Stimulated activated CD4-positive, alpha-beta T cell treated with anti-CD3 and anti-CD28 coated beads, TNF-alpha, amount 100 ng/mL, for 4 hours (primary cell): ENCODE measurements at regions not wholly inside any gene's neighbourhood (a gene's known extent, or its start where the extent isn't known, plus 50 kb on each side); places are given as distances from the start of the nearest gene placed in this dataset.

ENCODE experiments used
- DNase-seq, 3 experiments: peaks; one replicate each; pipeline ENCODE4 v3.0.0-alpha.2; 2020; ENCODE audit warnings: low read depth in 3 of 3

DNA sequence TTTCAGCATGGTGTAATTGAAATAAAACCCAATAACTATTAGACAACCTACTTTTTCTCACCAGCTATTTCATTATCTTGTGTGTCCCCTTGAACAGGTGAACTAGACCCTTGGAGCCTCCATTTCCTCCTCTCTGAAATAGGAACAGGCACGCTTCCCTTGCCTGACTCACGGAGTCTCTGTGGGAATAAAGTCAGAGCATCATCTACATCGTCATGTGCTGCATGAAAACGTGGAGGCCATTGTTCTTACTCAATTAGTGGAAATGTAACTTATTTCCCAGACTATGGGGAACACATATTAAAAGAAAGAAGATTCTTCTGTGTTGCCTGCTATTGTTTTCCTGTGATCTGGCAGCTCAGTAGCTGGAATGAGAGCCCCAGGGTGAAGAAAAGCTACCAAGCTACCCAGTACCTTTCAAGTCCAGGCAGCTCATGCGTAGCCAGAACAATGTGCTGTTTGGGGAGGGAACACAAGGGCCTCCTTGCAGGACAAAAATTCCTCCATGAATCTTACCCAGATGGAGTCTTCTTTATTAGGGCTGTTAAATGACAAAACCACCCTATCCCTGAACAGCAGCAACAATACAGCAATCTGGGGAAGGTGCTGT is 59.8 kb downstream of the SOX11 start:
- no peak for DNase-seq

DNA sequence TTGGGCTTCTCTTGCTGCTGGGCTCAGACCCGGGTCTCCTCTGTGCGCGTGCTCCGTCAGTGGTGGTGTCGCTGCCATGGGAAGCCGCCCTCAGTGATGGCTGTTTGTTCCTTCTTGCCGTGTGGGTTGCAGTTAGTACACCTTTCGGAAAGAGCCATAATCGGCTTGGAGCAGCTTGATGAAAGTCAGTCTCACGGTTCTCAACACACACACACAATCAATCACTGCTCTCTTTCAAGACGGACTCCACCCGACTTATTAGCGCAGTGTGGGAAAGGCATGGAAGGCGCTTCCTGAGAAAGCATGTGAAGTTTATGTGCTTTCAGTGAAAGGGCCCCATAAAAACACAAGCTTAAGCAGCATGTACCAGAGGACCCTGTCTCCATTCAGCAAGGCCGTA is 64.1 kb downstream of the SOX11 start:
- no peak for DNase-seq

DNA sequence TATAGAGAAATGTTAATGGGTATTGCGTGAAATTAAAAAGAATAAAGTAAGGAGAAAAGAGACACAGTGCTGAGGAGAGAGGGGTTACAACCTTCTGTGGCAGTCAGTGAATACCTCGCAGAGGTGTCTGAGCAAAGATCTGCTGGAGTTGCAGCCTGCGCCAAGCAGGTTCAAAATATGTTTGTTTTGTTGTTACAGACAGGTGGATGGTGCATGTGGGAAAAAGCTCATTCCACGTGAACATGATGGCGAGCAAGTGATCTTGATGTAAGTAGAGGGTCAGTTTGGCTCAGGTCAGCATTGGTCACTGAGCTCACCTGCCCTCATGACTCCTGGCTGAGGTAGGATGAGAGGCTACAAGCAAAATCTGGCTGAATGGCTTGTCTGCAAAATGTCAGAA is 66.2 kb downstream of the SOX11 start:
- DNase-seq: no peak

DNA sequence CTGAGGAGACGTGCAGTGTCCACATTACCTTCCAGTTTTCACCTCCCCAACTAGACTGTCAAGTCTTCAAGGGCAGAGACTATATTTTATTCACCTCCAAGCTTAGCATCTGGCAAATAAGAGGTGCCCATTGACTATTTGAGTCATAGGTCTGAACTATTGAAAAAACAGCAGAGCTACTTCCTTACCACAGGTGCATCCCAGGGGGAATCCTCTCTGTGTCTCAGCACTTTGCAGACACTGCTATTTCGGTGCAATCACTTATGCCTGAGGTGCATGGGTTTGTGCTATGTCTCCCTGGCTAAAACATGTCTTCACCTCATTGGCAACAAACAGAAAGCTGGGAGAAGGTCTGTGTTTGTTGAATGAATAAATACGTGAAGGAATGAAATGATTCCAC is 67.8 kb downstream of the SOX11 start:
- DNase-seq: no peak

DNA sequence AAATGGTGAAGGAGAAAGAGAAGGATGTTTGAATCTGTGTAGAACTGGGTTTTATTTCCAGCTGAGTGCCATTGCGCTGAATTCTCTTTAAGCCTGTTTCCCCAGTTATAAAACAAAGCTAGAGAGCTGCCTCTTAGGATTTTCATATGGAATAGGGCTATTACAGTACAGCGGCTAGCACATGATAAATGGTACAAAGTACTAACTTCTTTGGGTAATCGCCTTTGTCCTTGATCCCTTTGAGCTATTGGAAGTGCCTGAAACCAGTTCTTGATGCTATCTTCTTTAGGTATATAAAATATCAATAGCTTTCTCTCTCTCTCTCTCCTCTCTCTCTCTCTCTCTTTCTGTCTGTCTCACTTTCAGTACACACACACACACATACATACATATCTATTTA is 71.3 kb downstream of the SOX11 start:
- DNase-seq: no peak

DNA sequence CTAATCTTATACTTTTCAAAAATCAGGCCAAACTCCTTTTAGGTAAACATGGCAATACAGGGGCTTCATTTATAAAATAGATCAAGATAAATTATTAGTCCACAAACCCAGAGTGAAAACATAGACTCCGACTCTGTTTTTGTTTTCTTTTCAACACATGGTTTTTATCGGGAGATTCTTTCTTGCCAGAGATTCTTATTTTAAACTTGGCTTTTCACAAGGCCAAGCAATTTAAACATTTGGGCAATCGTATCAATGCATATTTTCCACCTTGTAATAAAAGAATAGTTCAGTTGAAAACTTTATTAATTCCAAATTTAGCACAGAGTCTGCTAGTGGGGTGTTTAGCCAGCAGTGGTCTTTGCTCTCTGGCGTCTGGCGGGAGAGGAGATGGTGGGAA is 71.9 kb downstream of the SOX11 start:
- DNase-seq: no peak

DNA sequence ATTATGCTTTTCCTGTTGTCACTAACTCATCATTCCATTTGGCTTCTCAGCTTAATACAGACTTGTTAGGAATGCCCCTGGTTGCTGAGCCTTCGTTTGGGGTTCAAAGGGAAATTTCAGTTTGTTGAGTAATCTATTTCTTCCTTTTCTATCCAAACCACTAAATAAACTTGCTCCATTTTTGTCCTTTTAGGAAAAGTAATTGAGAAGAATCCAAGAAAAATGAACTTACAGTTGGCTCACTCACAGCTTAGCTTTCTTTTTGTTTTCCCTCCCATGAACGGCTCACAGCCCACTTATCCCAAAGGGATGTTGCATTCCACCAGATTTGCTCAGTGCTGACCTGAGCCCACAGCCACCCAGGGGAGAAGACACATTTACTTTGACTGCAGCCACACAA is 73.9 kb downstream of the SOX11 start:
- no peak for DNase-seq

DNA sequence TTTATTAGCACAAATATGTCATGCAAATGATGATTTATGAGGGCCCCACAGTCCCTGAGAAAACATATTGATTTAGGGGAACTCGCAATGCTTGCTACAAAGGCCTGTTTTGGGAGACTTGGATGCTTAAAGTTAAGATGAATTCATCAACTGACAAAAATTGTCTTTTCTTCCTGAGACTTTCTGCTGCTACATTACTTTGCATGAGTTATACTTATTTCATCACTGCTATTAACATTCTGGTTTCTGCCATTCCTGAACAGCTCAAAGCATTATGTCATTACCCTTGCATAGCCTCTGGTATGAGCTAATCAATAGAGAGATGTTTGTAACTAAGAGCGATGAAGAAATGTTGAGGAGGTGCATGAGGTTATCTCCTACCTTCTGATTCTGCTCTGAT is 74.4 kb downstream of the SOX11 start:
- DNase-seq: no peak

DNA sequence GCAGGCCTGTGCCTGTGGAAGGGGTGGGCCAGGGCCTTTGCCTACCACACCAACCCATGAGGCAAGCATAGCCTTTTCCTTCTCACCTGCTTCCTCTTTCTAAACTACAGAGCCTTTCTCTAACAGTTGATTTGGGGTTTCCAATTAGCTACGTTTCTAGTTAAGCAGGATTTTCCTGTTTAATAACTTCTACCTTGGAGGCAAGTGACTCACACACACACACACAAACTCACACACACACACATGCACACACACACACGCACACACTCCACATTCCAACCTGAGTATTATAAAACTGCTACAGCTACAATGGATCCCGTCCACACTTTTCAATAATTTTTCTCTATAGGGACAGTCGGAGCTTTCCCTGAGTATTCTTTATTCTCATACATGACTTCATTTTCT is 84.9 kb downstream of the SOX11 start:
- DNase-seq: no peak

DNA sequence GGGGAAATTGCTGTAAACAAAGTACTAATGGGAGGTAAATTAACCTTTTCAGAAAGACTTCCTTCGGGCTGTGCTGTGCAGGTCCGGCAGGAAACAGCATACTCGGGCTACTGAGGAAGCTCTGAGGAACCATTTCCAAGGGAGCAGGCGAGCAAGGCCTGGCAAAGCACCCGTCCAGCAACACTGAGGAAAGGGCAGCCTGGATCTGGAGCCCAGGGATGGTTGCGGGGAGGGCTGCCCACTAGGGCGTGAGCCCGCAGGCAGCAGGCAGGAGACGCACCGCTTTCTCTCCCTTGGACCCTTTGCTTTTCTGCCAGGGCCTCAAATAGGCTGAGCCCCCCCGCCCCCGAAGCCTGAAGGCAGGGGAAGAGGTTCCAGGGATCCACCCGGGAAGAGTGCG is 89.5 kb downstream of the SOX11 start:
- DNase-seq: no peak

DNA sequence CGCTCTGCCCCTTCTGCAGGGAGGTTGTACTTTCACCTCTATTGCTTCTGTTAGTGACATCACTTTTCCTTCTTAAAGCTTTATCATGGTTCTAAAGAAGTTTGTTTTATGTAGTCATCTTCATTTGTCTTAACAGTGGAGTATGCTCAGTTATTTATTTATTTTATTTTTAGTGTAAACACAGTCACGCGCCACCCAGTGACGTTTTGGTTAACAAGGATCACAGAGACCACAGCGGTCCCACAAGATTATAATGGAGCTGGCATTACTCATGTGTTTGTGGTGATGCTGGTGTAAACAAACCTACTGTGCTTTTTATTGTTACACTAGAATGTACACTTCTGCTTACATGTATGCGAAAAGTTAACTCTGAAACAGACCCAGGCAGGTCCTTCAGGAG is 89.9 kb downstream of the SOX11 start:
- DNase-seq: no peak

DNA sequence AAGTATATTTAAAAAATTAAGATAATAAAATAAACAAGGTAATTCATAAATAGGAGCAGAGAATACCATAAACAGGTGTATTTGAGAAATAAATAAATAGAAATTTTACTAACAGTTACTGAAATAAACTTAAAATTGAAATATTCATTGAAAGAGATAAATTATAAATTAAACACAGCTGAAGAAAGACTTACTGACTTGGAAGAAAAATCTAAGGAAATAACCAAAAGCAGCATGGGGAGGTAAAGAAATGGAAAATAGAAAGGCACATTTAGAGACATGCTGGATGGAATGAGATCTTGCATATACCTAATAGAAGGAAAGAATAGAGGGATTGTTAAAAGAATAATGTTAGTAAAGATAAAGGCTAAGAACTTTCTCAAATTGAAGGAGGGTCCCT is 96.3 kb downstream of the SOX11 start:
- DNase-seq: no peak

DNA sequence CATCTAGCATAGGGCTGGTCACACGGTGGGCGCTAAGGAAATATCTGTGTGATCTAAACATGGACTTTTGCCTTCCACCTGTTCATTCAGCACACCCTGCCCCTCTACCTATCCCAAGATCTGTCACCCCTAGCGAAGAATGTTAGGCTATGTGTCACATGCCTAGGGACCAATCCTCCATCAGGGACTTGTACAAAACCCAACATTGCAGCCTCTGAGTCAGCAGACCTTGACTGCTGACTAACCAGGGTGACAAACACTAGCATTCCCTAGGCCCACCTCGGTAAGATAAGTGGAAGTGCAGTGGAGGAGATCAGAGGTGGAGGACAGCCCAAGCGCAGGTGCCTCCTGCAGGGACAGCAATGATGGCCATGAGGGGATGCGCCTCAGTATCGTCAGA is 99.2 kb downstream of the SOX11 start:
- DNase-seq: no peak

DNA sequence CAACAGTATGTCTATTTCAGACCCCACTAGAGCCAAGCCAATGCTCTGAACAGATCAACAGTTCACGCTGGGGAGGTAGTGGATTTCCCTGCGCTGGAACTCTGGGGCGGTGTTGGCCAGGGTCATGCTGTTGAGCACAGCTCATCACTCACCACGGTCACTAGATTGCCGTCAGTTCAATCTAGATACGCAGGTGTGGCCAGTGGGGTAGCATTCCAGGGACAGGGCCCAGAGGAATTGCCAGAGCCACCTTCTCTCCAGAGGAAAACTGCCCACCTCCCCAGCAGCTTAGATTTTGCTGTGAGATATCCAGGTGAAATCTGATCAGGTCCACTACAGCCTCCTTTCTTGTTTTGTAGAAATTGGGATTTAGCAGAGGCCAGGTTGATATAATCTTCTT is 101.8 kb downstream of the SOX11 start:
- DNase-seq: no peak

DNA sequence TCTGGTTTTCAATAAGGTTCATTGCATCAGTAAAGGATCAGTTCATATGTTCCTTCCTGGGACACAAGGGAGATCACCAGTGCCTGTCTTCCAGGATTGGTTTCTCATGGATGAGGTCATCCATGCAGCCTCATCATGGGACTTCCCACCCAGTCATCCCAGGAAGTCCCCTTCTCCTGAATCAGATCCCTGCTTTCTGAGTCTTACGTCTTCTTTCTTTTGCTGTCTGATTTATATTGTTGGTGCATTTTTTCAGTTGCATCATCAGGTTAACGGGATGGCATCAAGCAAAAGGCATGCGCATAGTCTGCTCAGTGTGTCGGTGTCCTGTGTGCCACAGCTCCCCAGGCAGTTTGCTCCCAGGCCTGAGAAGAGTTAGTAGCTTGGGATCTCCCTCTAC is 105.9 kb downstream of the SOX11 start:
- no peak for DNase-seq

DNA sequence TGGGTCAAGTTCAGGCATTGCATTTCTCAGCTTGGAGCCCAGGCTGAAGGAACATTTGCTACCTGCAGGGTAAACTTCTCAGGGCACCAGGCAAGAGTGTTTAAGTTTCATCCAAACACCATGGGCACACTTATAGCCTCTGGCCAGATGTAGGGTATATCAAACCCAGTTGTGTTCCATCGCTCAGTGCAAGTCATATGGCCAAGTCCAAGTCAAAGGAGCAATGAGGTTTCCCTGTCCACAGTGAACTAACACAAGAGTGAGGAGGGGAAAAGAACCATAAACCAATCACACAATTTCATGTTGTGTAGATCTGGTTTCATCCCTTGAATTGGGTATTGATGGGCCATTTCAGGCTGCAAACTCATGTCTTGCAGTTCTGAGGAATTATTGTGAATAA is 107.2 kb downstream of the SOX11 start:
- no peak for DNase-seq

DNA sequence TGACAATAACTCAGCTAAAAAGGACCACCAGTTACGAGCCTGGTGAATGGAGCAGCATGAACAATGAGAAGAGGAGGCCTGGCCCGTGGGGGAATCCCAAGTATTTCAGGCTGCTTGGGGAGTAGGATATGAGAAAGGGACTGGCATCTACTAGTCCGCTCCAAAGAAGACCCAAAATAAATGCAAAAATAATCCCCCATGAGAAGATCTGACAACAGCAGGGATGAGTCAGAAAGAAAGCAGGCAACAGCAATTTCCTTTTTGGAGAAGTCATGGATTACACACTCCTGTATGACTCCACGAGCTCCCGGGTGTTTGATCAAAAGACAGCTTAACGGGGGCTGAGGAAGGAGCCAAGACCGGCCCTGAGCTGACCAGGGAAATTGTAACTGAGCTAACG is 111.4 kb downstream of the SOX11 start:
- no peak for DNase-seq

DNA sequence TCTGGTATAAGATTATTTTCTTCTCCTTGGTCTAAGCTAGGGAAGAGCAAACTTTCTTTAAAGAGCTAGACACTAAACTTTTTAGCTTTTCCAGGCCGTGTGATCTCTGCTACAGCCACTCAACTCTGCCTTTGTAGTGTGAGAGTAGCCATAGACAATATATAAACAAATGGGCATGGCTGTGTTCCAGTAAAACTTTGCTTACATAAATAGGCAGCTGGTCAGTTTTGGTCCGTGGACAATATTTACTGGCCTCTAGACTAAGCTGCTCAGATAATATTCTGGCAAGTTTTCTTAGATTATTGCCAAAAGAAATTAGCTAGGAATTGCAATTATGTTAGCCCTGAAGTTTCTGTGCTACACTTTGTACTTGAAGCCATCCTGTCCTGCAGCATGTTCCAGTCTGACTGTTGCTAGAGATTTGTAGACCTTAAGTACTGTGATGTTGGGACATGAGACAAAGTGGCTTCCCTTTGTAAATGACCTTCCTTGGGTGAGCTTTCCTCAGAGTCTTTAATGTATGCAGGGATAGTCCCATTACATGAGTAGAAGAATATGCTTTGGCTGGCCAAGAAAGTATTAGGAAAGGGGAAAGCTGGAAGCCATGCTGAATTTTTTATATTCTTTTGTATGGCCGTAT is 126.9 kb downstream of the SOX11 start:
- no peak for DNase-seq

DNA sequence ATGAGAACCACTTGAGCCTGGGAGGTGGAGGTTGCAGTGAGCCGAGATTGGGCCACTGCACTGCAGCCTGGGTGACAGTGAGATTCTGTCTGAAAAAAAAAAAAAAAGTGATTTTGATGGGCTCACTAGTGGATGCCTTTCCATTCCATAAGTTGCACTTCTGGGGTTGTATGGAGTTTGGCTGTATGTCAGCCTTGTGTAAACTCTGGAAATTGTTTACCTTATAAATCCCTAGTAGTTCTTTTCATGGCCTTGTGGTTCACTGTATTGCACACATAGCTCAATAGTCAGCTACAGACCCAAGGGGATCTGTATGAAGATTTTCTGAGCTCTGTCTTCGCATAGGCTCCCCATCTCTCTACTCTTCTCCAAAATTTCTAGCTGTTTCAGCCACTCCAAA is 131.9 kb downstream of the SOX11 start:
- no peak for DNase-seq

DNA sequence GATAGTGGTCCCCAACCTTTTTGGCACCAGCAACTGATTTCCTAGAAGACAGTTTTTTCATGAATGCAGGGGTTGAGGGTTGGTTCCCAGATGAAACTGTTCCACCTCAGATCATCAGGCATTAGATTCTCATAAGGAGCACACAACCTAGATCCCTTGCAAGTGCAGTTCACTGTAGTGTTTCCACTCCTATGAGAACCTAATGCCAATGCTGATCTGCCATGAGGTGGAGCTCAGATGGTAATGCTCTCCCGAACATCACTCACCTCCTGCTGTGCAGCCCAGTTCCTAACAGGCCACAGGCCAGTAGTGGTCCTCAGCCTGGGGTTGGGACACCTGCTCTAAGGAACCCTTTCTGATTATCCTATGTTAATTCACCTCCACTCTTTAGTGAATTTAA is 133.5 kb downstream of the SOX11 start:
- no peak for DNase-seq

DNA sequence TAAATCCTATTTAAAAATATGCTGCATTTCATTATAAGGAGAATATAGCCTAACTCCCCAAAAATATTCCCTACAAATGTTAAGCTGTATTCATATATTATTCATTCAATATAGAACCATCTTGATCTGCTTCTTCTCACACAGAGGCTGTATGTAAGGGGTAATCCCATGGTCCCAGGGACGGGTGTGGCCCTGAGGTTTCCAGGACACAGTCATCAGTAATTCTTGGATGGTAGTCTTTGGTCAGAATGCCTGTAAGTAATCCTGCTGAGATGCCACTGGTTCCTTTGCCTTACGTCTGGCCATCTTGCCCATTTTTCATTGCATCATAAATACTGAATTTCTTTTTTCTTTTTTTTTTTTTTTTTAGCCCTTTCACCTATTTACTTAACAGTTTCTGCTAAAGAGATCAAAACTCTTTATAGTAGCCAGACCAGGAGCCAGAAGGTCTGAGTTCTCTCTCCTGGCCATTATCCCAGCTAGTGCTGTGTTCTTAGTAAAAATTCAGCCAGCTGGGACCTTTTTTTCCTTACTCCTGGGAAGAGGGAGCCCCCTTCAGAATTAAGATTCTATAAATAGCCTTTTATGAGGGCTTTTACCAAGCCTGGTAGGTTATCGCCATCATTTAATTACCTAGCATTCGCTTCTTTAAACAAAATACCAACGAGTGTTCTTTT is 134.9 kb downstream of the SOX11 start:
- DNase-seq: no peak

DNA sequence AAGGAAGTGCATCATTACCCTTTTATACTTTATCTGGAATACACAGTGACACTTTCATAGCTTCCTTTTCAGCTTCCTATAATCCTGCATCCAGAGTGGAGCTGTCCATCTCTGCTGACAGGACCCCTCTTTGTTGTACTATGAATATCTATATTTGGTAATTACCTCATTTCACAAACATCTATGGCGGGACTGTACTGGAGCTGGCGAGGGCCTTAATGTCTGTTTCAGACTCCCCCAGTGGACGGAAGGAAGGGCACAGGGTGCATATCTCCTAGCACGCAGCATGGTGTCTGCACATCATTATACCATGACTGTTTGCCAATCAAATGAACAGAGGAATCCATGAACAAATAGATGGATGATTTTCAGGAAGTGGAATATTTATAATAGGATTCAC is 142.3 kb downstream of the SOX11 start:
- no peak for DNase-seq

DNA sequence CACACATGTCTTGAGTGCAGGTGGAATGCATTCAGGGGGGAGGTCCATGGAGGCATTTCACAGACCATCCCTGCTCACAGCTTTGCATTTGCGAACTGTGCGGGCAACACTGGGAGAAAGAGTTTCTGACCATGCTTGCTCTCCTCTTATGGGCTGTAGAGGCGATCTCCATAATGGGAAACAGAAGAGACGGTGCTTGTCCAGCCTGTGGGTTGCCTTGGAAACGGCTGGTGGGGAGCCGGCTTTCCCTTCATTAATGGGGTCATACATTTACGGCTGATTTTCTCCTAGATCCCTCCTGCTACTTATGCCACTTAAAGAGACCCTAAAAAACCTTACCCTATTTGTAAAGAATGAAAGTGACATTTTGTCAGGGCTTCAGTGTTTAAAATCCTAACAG is 147.4 kb downstream of the SOX11 start:
- no peak for DNase-seq

DNA sequence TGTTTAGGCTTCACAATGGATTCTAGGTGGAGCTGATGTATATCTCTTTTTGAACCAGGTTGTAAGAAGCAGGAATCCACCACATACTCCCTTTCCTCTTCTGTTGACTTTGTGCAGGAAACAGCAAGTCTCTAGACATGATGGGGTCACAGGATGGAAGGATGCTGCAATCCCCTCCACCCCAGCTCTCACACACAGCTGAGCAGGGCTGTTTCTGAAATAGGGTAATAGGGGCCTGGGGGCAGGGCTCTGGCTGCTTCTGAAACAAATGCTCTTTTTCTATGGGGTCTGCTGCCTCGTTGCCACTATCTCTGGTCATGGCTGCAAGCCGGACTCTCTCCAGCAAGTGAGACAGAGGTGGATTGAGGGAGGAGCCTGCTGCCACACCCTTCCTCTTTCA is 148.9 kb downstream of the SOX11 start:
- no peak for DNase-seq
